H9 (cell line): ENCODE measurements at regions not wholly inside any gene's neighbourhood (a gene's known extent, or its start where the extent isn't known, plus 50 kb on each side); places are given as distances from the start of the nearest gene placed in this dataset.

Experiments
- DNase-seq: peaks from one replicate; pipeline ENCODE4 v3.0.0-alpha.2; 2017
- H2AFZ ChIP-seq: one replicate; pipeline ENCODE4 v1.6.1; 2013; ENCODE audit warnings: mild to moderate bottlenecking, low read length, control low read depth, moderate library complexity
- H2AK5ac ChIP-seq: 2 replicates; pipeline ENCODE4 v1.6.1; 2013; ENCODE audit warnings: low read length, control low read depth, mixed read lengths; ENCODE audit not compliant: insufficient read length
- H2BK120ac ChIP-seq: one replicate; pipeline ENCODE4 v1.6.1; 2013; ENCODE audit warnings: low read depth, mild to moderate bottlenecking, low read length, control low read depth, inconsistent platforms; ENCODE audit not compliant: poor library complexity, severe bottlenecking
- H2BK12ac ChIP-seq: 2 replicates; pipeline ENCODE4 v1.6.1; 2013; ENCODE audit warnings: low read length, control low read depth, mixed read lengths, low read depth; ENCODE audit not compliant: insufficient read length
- H2BK15ac ChIP-seq: 2 replicates; pipeline ENCODE4 v1.6.1; 2013; ENCODE audit warnings: low read depth, low read length, control low read depth
- H2BK20ac ChIP-seq: one replicate; pipeline ENCODE4 v1.6.1; 2013; ENCODE audit warnings: low read depth, mild to moderate bottlenecking, low read length, control low read depth, inconsistent platforms; ENCODE audit not compliant: poor library complexity, severe bottlenecking
- H2BK5ac ChIP-seq: 2 replicates; pipeline ENCODE4 v1.6.1; 2013; ENCODE audit warnings: low read length, control low read depth, mixed read lengths; ENCODE audit not compliant: insufficient read length
- H3K14ac ChIP-seq: 2 replicates; pipeline ENCODE4 v1.6.1; 2013; ENCODE audit warnings: low read length, control low read depth; ENCODE audit not compliant: insufficient read depth
- H3K18ac ChIP-seq: 2 replicates; pipeline ENCODE4 v1.6.1; 2013; ENCODE audit warnings: low read depth, mild to moderate bottlenecking, mixed read lengths, low read length, control low read depth; ENCODE audit not compliant: insufficient read length
- H3K23ac ChIP-seq: 2 replicates; pipeline ENCODE4 v1.6.1; 2013; ENCODE audit warnings: low read length, control low read depth, mixed read lengths, low read depth; ENCODE audit not compliant: insufficient read length
- H3K23me2 ChIP-seq: 2 replicates; pipeline ENCODE4 v1.6.1; 2013; ENCODE audit warnings: low read depth, mild to moderate bottlenecking, mixed read lengths, low read length, control low read depth; ENCODE audit not compliant: insufficient read length, poor library complexity, severe bottlenecking
- H3K27ac ChIP-seq: 2 replicates; pipeline ENCODE4 v1.5.1; 2013; ENCODE audit warnings: low read length, control low read depth, mixed read lengths, low read depth; ENCODE audit not compliant: insufficient read length
- H3K27me3 ChIP-seq: 2 replicates; pipeline ENCODE4 v1.6.1; 2013; ENCODE audit warnings: low read length, control low read depth, inconsistent platforms; ENCODE audit not compliant: insufficient read depth
- H3K4ac ChIP-seq: 2 replicates; pipeline ENCODE4 v1.6.1; 2013; ENCODE audit warnings: low read depth, mild to moderate bottlenecking, control low read depth, inconsistent platforms, low read length, moderate library complexity
- H3K4me1 ChIP-seq: 2 replicates; pipeline ENCODE4 v1.6.1; 2013; ENCODE audit warnings: low read length, control low read depth, inconsistent platforms; ENCODE audit not compliant: insufficient read depth
- H3K4me2 ChIP-seq: 2 replicates; pipeline ENCODE4 v1.6.1; 2013; ENCODE audit warnings: low read length, control low read depth, mixed read lengths; ENCODE audit not compliant: insufficient read length, insufficient read depth
- H3K56ac ChIP-seq: 2 replicates; pipeline ENCODE4 v1.6.1; 2013; ENCODE audit warnings: low read depth, mild to moderate bottlenecking, mixed read lengths, low read length, control low read depth; ENCODE audit not compliant: insufficient read length
- H3K79me1 ChIP-seq: 2 replicates; pipeline ENCODE4 v1.6.1; 2013; ENCODE audit warnings: low read depth, mild to moderate bottlenecking, moderate library complexity, low read length, control low read depth, inconsistent platforms; ENCODE audit not compliant: insufficient read depth, poor library complexity, severe bottlenecking
- H3K79me2 ChIP-seq: 2 replicates; pipeline ENCODE4 v1.6.1; 2013; ENCODE audit warnings: low read length, control low read depth, inconsistent platforms; ENCODE audit not compliant: insufficient read depth
- H3K9ac ChIP-seq: 2 replicates; pipeline ENCODE4 v1.6.1; 2013; ENCODE audit warnings: low read length, control low read depth, mixed read lengths; ENCODE audit not compliant: insufficient read length; ENCODE audit errors: extremely low read depth
- H3K9me3 ChIP-seq: one replicate; pipeline ENCODE4 v1.6.1; 2013; ENCODE audit warnings: low read depth, low read length, inconsistent platforms; ENCODE audit not compliant: control insufficient read depth
- H3T11ph ChIP-seq: one replicate; pipeline ENCODE4 v1.6.1; 2013; ENCODE audit warnings: mild to moderate bottlenecking, low read length, control low read depth, inconsistent platforms
- H4K20me1 ChIP-seq: one replicate; pipeline ENCODE4 v1.6.1; 2013; ENCODE audit not compliant: control insufficient read depth, insufficient read length, insufficient read depth
- H4K5ac ChIP-seq: 2 replicates; pipeline ENCODE4 v1.6.1; 2013; ENCODE audit warnings: low read depth, mild to moderate bottlenecking, mixed read lengths, low read length, control low read depth; ENCODE audit not compliant: insufficient read length
- H4K8ac ChIP-seq: replicated peaks from 2 replicates; pipeline ENCODE4 v1.6.1; 2013; ENCODE audit warnings: low read length, control low read depth, mixed read lengths, low read depth; ENCODE audit not compliant: insufficient read length
- H4K91ac ChIP-seq: 2 replicates; pipeline ENCODE4 v1.6.1; 2013; ENCODE audit warnings: low read depth, mild to moderate bottlenecking, moderate library complexity, mixed read lengths, low read length, control low read depth; ENCODE audit not compliant: insufficient read length
- H3K27ac Mint-ChIP-seq, 3 experiments: 2 replicates in 2 of 3; 3 replicates in 1 of 3; pipeline ENCODE4 v1.8.0; 2020 to 2021; ENCODE audit warnings: mixed read lengths in 3 of 3, mild to moderate bottlenecking in 1 of 3, moderate library complexity in 1 of 3
- H3K27me3 Mint-ChIP-seq: 2 replicates; pipeline ENCODE4 v1.8.0; 2021; ENCODE audit warnings: low read depth, mild to moderate bottlenecking, moderate library complexity, mixed read lengths
- H3K36me3 Mint-ChIP-seq, 3 experiments: 2 replicates in 2 of 3; 3 replicates in 1 of 3; pipeline ENCODE4 v1.8.0; 2020 to 2021; ENCODE audit warnings: low read depth in 3 of 3, mixed read lengths in 3 of 3; ENCODE audit not compliant: insufficient read depth in 1 of 3
- H3K4me1 Mint-ChIP-seq, 2 experiments: 2 replicates each; pipeline ENCODE4 v1.8.0; 2020; ENCODE audit warnings: mixed read lengths in 2 of 2
- H3K4me3 Mint-ChIP-seq, 2 experiments: 2 replicates in 1 of 2; 3 replicates in 1 of 2; pipeline ENCODE4 v1.8.0; 2020 to 2021; ENCODE audit warnings: mild to moderate bottlenecking in 2 of 2, mixed read lengths in 2 of 2, moderate library complexity in 1 of 2
- H3K9me3 Mint-ChIP-seq, 2 experiments: 2 replicates in 1 of 2; 3 replicates in 1 of 2; pipeline ENCODE4 v1.8.0; 2020; ENCODE audit warnings: mild to moderate bottlenecking in 2 of 2, mixed read lengths in 2 of 2, moderate library complexity in 1 of 2
- CTCF ChIP-seq: fragments of 200-600 bp; sonication (generic); conservative IDR thresholded peaks from 3 replicates; pipeline ENCODE4 v1.8.0; 2021; ENCODE audit warnings: antibody characterized with exemption, mild to moderate bottlenecking
- WGBS: extraction: QIAGEN DNeasy Blood & Tissue Kit; methylation state at CpG from one replicate; pipeline ENCODE4 v1.1.7; 2013; ENCODE audit warnings: missing lambda C conversion rate, low lambda C conversion rate, mixed read lengths; ENCODE audit not compliant: insufficient read length; ENCODE audit errors: extremely low coverage; 5-methylcytosine and 5-hydroxymethylcytosine counted together

- H3K27me3 Mint-ChIP-seq: peaks cover 54% of the 10 kb centered on the region
- H4K8ac ChIP-seq: no peak overlapping the region
- H3K27ac Mint-ChIP-seq: no peak overlapping the region
- H3K9me3 ChIP-seq: no peaks in the 10 kb centered on the region
- H2BK120ac ChIP-seq: no peak overlapping the region
- H3K27me3 ChIP-seq: no peaks in the 10 kb centered on the region
- no peak overlapping the region for H2BK5ac ChIP-seq
- no peak overlapping the region for H3K23ac ChIP-seq
- TF ChIP-seq CTCF: no peak
- H3K9me3 Mint-ChIP-seq: no peaks in the 10 kb centered on the region
- H3K23me2 ChIP-seq: no peaks in the 10 kb centered on the region
- H3K4me1 Mint-ChIP-seq: peaks cover 22 to 32% of the 10 kb centered on the region in 2 experiments
- H2AK5ac ChIP-seq: no peak overlapping the region
- no CpG with 5 or more reads among the region's 6 CpGs for WGBS
- H3K79me2 ChIP-seq: no peaks in the 10 kb centered on the region
- no peak overlapping the region for H4K5ac ChIP-seq
- H3K4me1 ChIP-seq: peaks cover 2% of the 10 kb centered on the region; the same call in 1 of the 2 replicates
- no peak overlapping the region for H3K27ac ChIP-seq
- H3K14ac ChIP-seq: no peak overlapping the region
- H2BK12ac ChIP-seq: no peak overlapping the region
- H3K18ac ChIP-seq: no peak overlapping the region
- no peak overlapping the region for H3K4ac ChIP-seq
- no peak overlapping the region for H2BK20ac ChIP-seq
- H3K4me3 Mint-ChIP-seq: no peak overlapping the region
- no peak overlapping the region for H3K4me2 ChIP-seq
- no peak overlapping the region for H4K91ac ChIP-seq
- no peak overlapping the region for H3K56ac ChIP-seq
- no peak overlapping the region for H3T11ph ChIP-seq
- H3K79me1 ChIP-seq: no peaks in the 10 kb centered on the region
- H2AFZ ChIP-seq: no peak overlapping the region
- no peak for DNase-seq
- H4K20me1 ChIP-seq: no peaks in the 10 kb centered on the region
- no peaks in the 10 kb centered on the region; a peak in 1 of 7 replicates for H3K36me3 Mint-ChIP-seq
- H2BK15ac ChIP-seq: no peak overlapping the region
- no peak overlapping the region for H3K9ac ChIP-seq
Observed at GRCh38 chr1:235923466-235924021, 56.8 kb upstream of the LYST start.
